Spleen (tissue), 7 donors: ENCODE measurements at regions not wholly inside any gene's neighbourhood (a gene's known extent, or its start where the extent isn't known, plus 50 kb on each side); places are given as distances from the start of the nearest gene placed in this dataset.

Source experiments
- CTCF ChIP-seq, 11 experiments: fragments of 200-600 bp in 7 of 11; fragments of 450-650 bp in 4 of 11; sonication (generic) in 4 of 11; IDR thresholded peaks in 8 of 11; conservative IDR thresholded peaks in 3 of 11; 1 replicate in 7 of 11; 2 replicates in 4 of 11; pipeline versions ENCODE4 v1.4.0 to v1.8.0; 2016 to 2021; ENCODE audit warnings: antibody characterized with exemption in 11 of 11, inconsistent platforms in 4 of 11, mild to moderate bottlenecking in 1 of 11
- POLR2A ChIP-seq, 3 donors: fragments of 450-650 bp; IDR thresholded peaks; one replicate each; pipeline ENCODE4 v1.5.1; 2017; ENCODE audit warnings: antibody characterized with exemption in 3 of 3, mild to moderate bottlenecking in 1 of 3
- donor health status: DM: no; HTN: no; CAD: no; lungs with moderate emphysema.
- donor health status: DM: no; HTN: no; CAD: no.
- donor health status: DM: no; HTN: no; CAD: no.

- TF ChIP-seq CTCF (IDR thresholded peaks at IDR 0.05 in 8 of 11, conservative IDR thresholded peaks at IDR 0.05 in 3 of 11) (no peak), POLR2A (IDR thresholded peaks at IDR 0.05) (no peak)
Measured at GRCh38 chr21:41606706-41607105, 98.7 kb upstream of the TMPRSS2 start.
